PFSK-1 (cell line): ENCODE measurements at regions not wholly inside any gene's neighbourhood (a gene's known extent, or its start where the extent isn't known, plus 50 kb on each side); places are given as distances from the start of the nearest gene placed in this dataset.

ENCODE experiments used
- FOXP2 ChIP-seq: optimal IDR thresholded peaks from 2 replicates; pipeline ENCODE3; 2011; ENCODE audit warnings: borderline replicate concordance, control low read depth, inconsistent platforms; ENCODE audit not compliant: insufficient read depth; ENCODE audit errors: extremely low read length, extremely low read depth
- POLR2AphosphoS5 ChIP-seq: IDR thresholded peaks from 2 replicates; pipeline ENCODE4 v1.6.1; 2012; ENCODE audit warnings: low read depth, mild to moderate bottlenecking, control low read depth, low read length, moderate library complexity
- SIN3A ChIP-seq: IDR thresholded peaks from 2 replicates; pipeline ENCODE4 v1.6.1; 2012; ENCODE audit warnings: mild to moderate bottlenecking, low read length, moderate library complexity, borderline replicate concordance; ENCODE audit not compliant: insufficient read depth
- TAF1 ChIP-seq: IDR thresholded peaks from 2 replicates; pipeline ENCODE4 v1.6.1; 2012; ENCODE audit warnings: low read length, control low read depth, borderline replicate concordance; ENCODE audit not compliant: insufficient read depth
- TF ChIP-seq, protein P1 (sequence below), 2 experiments: IDR thresholded peaks; 2 replicates each; pipeline versions ENCODE4 v1.6.1 to v1.8.0; 2011 to 2012; ENCODE audit warnings: low read depth in 2 of 2, low read length in 2 of 2, control low read depth in 1 of 2, inconsistent platforms in 1 of 2, mild to moderate bottlenecking in 1 of 2, moderate library complexity in 1 of 2; ENCODE audit not compliant: insufficient read depth in 1 of 2

DNA sequence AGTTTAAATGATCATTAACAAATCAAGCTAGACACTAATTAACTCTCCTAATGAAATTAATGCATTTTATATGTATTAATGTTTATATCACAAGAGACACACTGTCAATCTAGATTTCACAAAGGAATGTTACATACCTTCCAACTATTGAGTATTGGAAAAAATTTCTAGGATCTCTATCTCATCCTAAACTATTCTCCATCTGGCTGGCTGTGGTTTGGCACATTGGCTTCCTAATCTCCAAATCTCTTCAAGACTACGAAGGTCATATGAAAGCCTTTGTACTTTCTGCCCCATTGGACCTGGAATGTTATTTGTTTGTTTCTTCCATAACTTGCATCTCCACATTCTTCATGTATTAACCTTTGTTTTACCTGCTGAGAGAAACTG lies 1160.0 kb downstream of the ADGRL3 start:
- TF ChIP-seq POLR2AphosphoS5 (no peak), TAF1 (no peak), FOXP2 (no peak), SIN3A (no peak)
- TF ChIP-seq, protein P1, sequence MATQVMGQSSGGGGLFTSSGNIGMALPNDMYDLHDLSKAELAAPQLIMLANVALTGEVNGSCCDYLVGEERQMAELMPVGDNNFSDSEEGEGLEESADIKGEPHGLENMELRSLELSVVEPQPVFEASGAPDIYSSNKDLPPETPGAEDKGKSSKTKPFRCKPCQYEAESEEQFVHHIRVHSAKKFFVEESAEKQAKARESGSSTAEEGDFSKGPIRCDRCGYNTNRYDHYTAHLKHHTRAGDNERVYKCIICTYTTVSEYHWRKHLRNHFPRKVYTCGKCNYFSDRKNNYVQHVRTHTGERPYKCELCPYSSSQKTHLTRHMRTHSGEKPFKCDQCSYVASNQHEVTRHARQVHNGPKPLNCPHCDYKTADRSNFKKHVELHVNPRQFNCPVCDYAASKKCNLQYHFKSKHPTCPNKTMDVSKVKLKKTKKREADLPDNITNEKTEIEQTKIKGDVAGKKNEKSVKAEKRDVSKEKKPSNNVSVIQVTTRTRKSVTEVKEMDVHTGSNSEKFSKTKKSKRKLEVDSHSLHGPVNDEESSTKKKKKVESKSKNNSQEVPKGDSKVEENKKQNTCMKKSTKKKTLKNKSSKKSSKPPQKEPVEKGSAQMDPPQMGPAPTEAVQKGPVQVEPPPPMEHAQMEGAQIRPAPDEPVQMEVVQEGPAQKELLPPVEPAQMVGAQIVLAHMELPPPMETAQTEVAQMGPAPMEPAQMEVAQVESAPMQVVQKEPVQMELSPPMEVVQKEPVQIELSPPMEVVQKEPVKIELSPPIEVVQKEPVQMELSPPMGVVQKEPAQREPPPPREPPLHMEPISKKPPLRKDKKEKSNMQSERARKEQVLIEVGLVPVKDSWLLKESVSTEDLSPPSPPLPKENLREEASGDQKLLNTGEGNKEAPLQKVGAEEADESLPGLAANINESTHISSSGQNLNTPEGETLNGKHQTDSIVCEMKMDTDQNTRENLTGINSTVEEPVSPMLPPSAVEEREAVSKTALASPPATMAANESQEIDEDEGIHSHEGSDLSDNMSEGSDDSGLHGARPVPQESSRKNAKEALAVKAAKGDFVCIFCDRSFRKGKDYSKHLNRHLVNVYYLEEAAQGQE (IDR thresholded peaks at IDR 0.05; ENCODE audit: insufficient read depth in 1 of 2, low read depth in 2 of 2, low read length in 2 of 2) = no peak

DNA sequence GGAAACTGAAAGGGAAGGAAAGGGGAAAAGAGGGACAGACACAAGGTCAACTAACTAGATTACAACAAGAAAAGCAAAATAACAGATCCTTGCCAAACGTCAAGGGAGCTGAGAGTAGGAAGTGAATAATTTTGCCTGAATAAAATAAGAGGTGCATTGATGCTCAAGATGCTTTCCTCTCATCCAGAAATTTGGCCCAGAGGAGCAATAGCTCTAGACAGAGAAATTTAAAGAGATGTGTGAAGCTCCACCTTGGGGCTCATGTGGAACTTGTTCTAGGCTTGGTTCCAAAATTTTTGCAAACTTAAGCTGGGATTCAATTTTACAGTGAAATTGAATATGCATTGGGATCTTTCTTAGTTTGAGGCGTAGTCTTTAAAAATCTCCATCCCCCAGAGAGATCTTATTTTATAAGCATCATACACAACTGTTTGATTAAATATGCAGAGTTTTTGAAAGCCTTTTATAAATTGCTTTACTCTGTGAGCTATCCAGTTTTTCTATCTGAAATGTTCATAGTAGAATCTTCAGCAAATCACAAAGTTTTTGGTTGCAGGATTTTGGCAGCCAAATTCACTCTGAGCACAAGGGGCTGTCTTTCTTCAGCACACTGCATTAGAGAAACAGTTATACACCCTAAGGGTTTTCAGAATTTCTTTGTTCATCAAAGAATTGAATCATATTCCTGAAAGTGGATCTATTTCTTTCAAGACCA lies 1159.5 kb downstream of the ADGRL3 start:
- TF ChIP-seq FOXP2 (no peak), TAF1 (no peak), POLR2AphosphoS5 (no peak), SIN3A (no peak)
- TF ChIP-seq, protein P1 (IDR thresholded peaks at IDR 0.05; ENCODE audit: insufficient read depth in 1 of 2, low read depth in 2 of 2, low read length in 2 of 2) = no peak

DNA sequence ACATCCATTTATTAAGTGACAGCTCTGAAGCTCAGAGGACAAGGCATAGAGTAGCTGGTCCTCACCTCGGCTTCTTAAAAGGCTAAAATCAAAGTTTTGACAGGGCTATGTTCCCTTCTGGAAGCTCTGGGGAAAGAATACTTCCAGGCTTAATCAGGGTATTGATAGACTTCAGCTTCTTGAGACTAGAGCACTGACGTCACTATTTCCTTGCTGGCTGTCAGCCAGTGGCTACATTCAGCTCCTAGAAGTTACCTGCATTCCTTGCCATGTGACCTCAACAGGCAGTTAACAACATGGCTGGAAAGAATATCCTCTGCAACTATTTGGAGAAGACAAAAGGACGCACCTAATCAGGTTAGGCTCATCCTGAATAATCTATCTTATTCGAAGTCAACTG lies 1144.8 kb downstream of the ADGRL3 start:
- no peak for TF ChIP-seq SIN3A
- no peak for TF ChIP-seq TAF1
- TF ChIP-seq, protein P1 (IDR thresholded peaks at IDR 0.05; ENCODE audit: insufficient read depth in 1 of 2, low read depth in 2 of 2, low read length in 2 of 2) = no peak
- no peak for TF ChIP-seq FOXP2
- no peak for TF ChIP-seq POLR2AphosphoS5

DNA sequence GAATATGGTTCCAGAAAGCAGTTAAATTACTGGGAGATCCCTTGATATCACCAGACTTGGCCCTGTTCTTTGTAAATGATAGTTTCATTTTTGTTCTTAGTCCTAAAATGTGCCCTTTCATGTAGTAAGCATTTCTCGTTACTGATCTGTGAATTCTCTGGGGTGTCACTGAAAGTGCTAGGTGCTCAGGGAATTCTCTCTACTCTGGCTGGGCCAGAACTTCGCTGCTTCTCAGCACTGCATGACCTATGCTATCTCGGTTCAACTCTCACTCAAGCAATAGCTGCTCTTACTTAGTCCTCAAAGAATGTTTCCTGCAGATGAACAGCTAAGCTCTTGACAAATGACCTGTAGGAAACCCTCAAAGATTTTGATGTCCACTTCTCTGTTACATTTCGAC lies 1144.3 kb downstream of the ADGRL3 start:
- TF ChIP-seq FOXP2 (no peak), POLR2AphosphoS5 (no peak), TAF1 (no peak), SIN3A (no peak)
- TF ChIP-seq, protein P1 (IDR thresholded peaks at IDR 0.05; ENCODE audit: insufficient read depth in 1 of 2, low read depth in 2 of 2, low read length in 2 of 2) = no peak
